Esophagus squamous epithelium (tissue), 5 donors: ENCODE measurements at regions not wholly inside any gene's neighbourhood (a gene's known extent, or its start where the extent isn't known, plus 50 kb on each side); places are given as distances from the start of the nearest gene placed in this dataset.

Source experiments
- DNase-seq: peaks from one replicate; lab custom pipeline; 2025; lab: John Stamatoyannopoulos, UW
- H3K27ac ChIP-seq, 4 donors: fragments of 200-600 bp; sonication (generic); one replicate each; pipeline ENCODE4 v1.5.1; 2016 to 2019; ENCODE audit warnings: mild to moderate bottlenecking in 1 of 4
- H3K27me3 ChIP-seq, 4 donors: fragments of 200-600 bp; sonication (generic); 1 replicate in 3 of 4; 2 replicates in 1 of 4; pipeline versions ENCODE4 v1.5.1 to v1.6.0; 2017 to 2021; ENCODE audit warnings: antibody characterized with exemption in 1 of 4
- H3K36me3 ChIP-seq, 3 donors: fragments of 200-600 bp; sonication (generic); one replicate each; pipeline ENCODE4 v1.5.1; 2016 to 2019
- H3K4me1 ChIP-seq, 3 donors: fragments of 200-600 bp; sonication (generic); one replicate each; pipeline ENCODE4 v1.5.1; 2017 to 2019
- H3K4me3 ChIP-seq, 4 donors: fragments of 200-600 bp; sonication (generic); 1 replicate in 3 of 4; 2 replicates in 1 of 4; pipeline ENCODE4 v1.5.1; 2016 to 2019; ENCODE audit warnings: mild to moderate bottlenecking in 2 of 4, moderate library complexity in 1 of 4
- H3K9me3 ChIP-seq, 3 donors: fragments of 200-600 bp; sonication (generic); one replicate each; pipeline ENCODE4 v1.5.1; 2016 to 2019
- CTCF ChIP-seq, 6 experiments: fragments of 450-650 bp in 4 of 6; fragments of 200-600 bp in 2 of 6; sonication (generic) in 2 of 6; IDR thresholded peaks; one replicate each; pipeline ENCODE4 v1.5.1; 2016 to 2019; ENCODE audit warnings: antibody characterized with exemption in 6 of 6, mild to moderate bottlenecking in 4 of 6, moderate library complexity in 4 of 6
- POLR2A ChIP-seq, 4 donors: fragments of 450-650 bp; IDR thresholded peaks; one replicate each; pipeline ENCODE4 v1.6.1; 2017; ENCODE audit warnings: antibody characterized with exemption in 4 of 4, mild to moderate bottlenecking in 4 of 4, moderate library complexity in 3 of 4
- WGBS, 2 donors: methylation state at CpG; one replicate each; pipeline ENCODE4 v1.1.5; 2018; 5-methylcytosine and 5-hydroxymethylcytosine counted together
- intact Hi-C: fragments of 100-400 bp; cut with DNase I; formaldehyde crosslinking; loops from one replicate; pipeline ENCODE4 v1.15.0; 2022
- donor health status: DM: yes; HTN: yes; CAD: no.

DNA sequence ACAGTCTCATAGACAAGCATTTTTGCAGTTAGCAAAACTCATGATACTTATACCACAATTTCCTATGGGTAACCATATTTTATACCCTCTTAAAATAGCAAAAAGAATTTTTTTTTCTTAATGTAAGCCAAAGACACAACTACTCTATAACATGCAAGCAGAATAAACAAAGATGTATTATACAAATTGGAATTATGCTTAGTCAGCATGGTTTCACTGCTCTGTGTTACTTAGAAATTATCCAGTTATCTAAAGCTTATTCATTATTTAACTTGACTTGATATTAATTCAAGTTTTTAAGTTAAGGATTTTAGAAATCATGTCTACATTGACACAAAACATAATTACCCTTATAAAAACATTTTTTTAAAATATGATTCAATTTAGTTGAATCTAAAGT lies 449.8 kb upstream of the CDH2 start:
- Histone ChIP-seq H3K4me1 (no peaks in the 10 kb centered on the region), H3K27me3 (no peaks in the 10 kb centered on the region), H3K27ac (no peak overlapping the region), H3K9me3 (no peaks in the 10 kb centered on the region), H3K36me3 (no peaks in the 10 kb centered on the region), H3K4me3 (no peak overlapping the region)
- intact Hi-C loops, result no loop called here
- TF ChIP-seq POLR2A (IDR thresholded peaks at IDR 0.05), result no peak
- no peak for TF ChIP-seq CTCF (IDR thresholded peaks at IDR 0.05)
- no peak for DNase-seq

GRCh38 chr18:28607991-28608390 lies 431.1 kb upstream of the CDH2 start:
- Histone ChIP-seq H3K4me3 (no peak overlapping the region), H3K36me3 (no peaks in the 10 kb centered on the region), H3K27me3 (no peaks in the 10 kb centered on the region), H3K4me1 (no peaks in the 10 kb centered on the region), H3K27ac (no peak overlapping the region), H3K9me3 (peaks cover 0 to 3% (median 0%) of the 10 kb centered on the region in 3 donors)
- intact Hi-C loops, result no loop called here
- 13 to 31% methylated on average over 1 of the region's 1 CpG for WGBS, 2 donors
- no peak for DNase-seq
- no peak for TF ChIP-seq POLR2A (IDR thresholded peaks at IDR 0.05)
- no peak for TF ChIP-seq CTCF (IDR thresholded peaks at IDR 0.05)

DNA sequence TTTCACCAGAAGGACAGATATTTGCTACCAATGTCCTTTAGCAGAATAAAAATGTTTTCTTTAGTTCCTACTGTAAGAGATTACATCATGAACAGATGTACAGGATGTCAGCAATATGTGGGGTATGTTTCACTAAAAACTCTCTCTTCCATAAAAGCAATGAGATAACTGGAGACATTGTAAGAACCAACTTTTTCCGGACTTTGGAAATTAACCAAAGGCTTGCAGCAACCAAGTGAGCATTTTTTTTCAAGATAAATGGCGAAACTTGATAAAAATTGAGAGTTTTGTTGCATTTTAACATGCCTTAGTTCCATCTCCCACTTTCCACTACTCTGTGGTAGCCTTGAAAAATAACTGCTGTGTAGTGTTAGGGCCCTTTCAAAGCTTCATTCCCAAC lies 429.8 kb upstream of the CDH2 start:
- Histone ChIP-seq H3K27me3 (no peaks in the 10 kb centered on the region), H3K4me3 (no peak overlapping the region), H3K36me3 (no peaks in the 10 kb centered on the region), H3K9me3 (peaks cover 0 to 3% (median 0%) of the 10 kb centered on the region in 3 donors), H3K27ac (no peak overlapping the region), H3K4me1 (no peaks in the 10 kb centered on the region)
- no peak for DNase-seq
- 67 to 76% methylated on average over 2 of the region's 2 CpGs for WGBS, 2 donors
- no peak for TF ChIP-seq POLR2A (IDR thresholded peaks at IDR 0.05)
- TF ChIP-seq CTCF (IDR thresholded peaks at IDR 0.05), result no peak
- intact Hi-C loops, result no loop called here

DNA sequence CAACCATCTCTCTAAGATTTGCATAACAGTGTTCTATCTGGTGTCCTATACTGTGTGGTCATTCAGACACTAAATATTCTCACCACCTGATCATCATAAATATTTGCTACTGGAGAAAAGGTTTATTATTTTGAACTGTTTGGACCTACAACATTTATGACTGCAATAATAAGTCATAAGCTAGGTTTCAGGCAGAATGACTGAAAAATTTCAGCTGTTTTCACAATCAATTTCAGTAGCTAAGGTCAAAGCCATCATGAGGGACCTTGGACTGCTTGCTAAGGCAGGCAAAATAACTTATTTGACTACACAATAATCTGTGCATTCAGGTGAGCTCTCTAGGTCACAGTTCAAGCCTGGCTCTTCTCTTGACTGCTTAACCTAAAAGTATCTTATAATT lies 425.5 kb upstream of the CDH2 start:
- H3K36me3 ChIP-seq, result no peaks in the 10 kb centered on the region
- no peaks in the 10 kb centered on the region for H3K27me3 ChIP-seq
- intact Hi-C loops, result no loop called here
- no peak for DNase-seq
- no peaks in the 10 kb centered on the region for H3K4me1 ChIP-seq
- TF ChIP-seq CTCF (IDR thresholded peaks at IDR 0.05) (no peak), POLR2A (IDR thresholded peaks at IDR 0.05) (no peak)
- no peak overlapping the region for H3K4me3 ChIP-seq
- peaks cover 0 to 2% (median 0%) of the 10 kb centered on the region in 3 donors for H3K9me3 ChIP-seq
- H3K27ac ChIP-seq, result no peak overlapping the region

GRCh38 chr18:28594034-28594433 lies 417.1 kb upstream of the CDH2 start:
- Histone ChIP-seq H3K4me3 (no peak overlapping the region), H3K27ac (no peak overlapping the region), H3K36me3 (no peaks in the 10 kb centered on the region), H3K4me1 (no peaks in the 10 kb centered on the region), H3K27me3 (no peaks in the 10 kb centered on the region), H3K9me3 (no peaks in the 10 kb centered on the region)
- TF ChIP-seq POLR2A (IDR thresholded peaks at IDR 0.05), result no peak
- no peak for TF ChIP-seq CTCF (IDR thresholded peaks at IDR 0.05)
- intact Hi-C loops, result no loop called here
- no peak for DNase-seq
- 60 to 75% methylated on average over 4 of the region's 4 CpGs for WGBS, 2 donors
